HG02885 (cell line): ENCODE measurements at regions not wholly inside any gene's neighbourhood (a gene's known extent, or its start where the extent isn't known, plus 50 kb on each side); places are given as distances from the start of the nearest gene placed in this dataset.
"Not testable (repeated sequence)": the region's sequence is repeated elsewhere in the genome, so short reads cannot be mapped to it uniquely, and the experiment has no call there.

Experiments
- ATAC-seq: cut with Tn5 transposase; IDR thresholded peaks from one replicate; pipeline ENCODE4 v1.9.1; 2021; ENCODE audit warnings: mild to moderate bottlenecking; ENCODE audit not compliant: unreplicated experiment, poor library complexity

DNA sequence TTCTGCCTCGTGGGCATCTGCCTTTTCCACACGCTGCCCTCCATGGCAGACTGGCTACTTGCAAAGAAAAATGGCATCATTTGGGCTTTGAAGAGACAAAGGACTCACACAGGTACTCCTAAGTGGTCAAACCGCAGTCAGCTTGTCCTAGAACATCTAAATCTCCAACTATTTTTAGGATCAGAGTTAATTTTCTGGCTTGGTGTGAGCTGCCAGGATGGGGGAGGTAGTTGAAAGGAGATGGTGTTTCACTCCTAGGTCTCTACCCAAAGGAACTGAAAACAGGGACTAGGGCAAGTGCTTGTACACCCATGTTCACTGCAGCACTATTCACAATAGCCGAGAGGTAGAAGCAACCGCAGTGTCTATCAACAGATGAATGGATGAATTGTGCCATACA lies 107.9 kb upstream of the ATL2 start:
- ATAC-seq = no peak

DNA sequence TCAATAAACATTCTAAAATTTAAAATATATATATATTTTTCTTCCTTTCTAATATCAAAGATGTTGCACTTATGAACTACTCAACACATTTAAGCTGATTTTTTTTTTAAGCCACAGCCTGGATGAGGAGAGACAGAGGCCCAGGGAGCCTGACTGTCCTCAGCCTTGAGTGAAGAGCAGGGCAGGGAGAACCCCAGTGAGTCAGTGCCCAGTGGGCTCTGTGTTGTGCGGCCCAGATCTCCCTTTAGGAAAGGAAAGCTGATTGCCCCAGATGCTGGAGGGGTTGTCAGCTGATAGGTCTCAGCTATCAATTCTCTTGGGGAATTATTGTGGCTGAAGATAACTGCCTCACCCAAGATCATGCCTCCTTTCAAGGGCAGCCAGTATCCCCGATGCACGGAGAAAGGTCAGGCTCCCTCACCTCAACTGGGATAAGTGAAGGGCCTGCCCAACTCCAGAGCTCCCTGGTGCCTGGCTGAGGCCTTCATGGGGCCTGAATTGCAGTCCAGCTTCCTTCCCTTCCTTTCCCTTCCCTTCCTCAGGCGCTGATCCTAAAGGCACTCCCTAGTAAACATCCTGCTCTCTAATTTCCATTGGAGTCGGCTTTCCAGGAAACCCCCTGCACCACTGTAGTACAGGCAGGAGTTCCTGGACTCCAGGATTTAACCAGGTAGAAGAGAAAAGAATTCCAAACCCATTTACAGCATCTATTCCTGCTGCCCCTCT lies 106.9 kb upstream of the ATL2 start:
- no peak for ATAC-seq

DNA sequence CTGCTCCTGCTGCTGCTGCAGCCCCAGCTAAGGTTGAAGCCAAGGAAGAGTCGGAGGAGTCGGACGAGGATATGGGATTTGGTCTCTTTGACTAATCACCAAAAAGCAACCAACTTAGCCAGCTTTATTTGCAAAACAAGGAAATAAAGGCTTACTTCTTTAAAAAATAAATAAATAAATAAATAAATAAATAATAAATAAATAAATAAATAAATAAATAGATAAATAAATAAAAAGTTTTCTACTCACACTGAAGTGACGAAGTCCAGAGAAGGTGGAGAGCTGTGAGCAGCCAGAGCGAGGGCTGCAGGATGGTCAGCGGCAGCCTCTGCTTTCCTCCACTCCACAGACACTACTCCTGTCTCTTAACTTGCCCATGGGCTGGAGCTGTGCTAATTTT lies 105.6 kb upstream of the ATL2 start:
- ATAC-seq = not testable (repeated sequence)

GRCh38 chr2:38480617-38481016 lies 103.5 kb upstream of the ATL2 start:
- no peak for ATAC-seq

GRCh38 chr2:38477006-38477405 lies 99.9 kb upstream of the ATL2 start:
- no peak for ATAC-seq

- ATAC-seq = no peak
Observed at GRCh38 chr2:38475567-38475881, 98.5 kb upstream of the ATL2 start.

GRCh38 chr2:38474715-38475566 lies 97.9 kb upstream of the ATL2 start:
- no peak for ATAC-seq

GRCh38 chr2:38474021-38474456 lies 97.0 kb upstream of the ATL2 start:
- no peak for ATAC-seq

DNA sequence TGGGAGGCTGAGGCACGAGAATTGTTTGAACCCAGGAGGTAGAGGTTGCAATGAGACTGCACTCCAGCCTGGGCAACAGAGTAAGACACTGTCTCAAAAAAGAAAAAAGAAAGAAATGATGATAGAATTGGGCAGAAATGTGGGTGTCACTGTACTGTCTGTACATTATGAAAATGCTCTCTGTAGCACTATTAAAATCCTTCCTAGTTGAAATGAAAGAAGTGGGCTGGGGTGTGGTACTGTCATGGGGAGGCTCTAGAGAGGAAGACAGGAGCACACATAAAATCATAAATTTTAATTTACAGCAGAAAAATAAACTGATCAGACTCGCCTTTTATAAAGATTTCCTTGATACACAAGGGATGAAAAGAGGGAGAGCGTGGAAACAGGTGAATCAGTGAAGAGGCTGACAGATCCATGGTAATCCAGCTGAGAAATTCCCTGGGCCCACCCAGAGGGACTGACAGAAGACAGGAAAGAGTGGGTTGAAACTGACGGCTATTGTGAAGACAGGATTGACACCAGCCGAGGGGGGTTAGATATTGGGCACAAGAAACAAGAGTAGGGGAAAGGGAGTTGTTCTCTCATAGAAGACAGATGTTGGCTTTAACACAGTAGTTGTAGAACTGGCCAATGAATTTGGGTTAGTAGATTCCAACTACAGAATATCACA lies 96.4 kb upstream of the ATL2 start:
- no peak for ATAC-seq

- no peak for ATAC-seq
Observed at GRCh38 chr2:38470115-38470514, 93.0 kb upstream of the ATL2 start.

- ATAC-seq = no peak
Observed at GRCh38 chr2:38467768-38468455, 90.8 kb upstream of the ATL2 start.

DNA sequence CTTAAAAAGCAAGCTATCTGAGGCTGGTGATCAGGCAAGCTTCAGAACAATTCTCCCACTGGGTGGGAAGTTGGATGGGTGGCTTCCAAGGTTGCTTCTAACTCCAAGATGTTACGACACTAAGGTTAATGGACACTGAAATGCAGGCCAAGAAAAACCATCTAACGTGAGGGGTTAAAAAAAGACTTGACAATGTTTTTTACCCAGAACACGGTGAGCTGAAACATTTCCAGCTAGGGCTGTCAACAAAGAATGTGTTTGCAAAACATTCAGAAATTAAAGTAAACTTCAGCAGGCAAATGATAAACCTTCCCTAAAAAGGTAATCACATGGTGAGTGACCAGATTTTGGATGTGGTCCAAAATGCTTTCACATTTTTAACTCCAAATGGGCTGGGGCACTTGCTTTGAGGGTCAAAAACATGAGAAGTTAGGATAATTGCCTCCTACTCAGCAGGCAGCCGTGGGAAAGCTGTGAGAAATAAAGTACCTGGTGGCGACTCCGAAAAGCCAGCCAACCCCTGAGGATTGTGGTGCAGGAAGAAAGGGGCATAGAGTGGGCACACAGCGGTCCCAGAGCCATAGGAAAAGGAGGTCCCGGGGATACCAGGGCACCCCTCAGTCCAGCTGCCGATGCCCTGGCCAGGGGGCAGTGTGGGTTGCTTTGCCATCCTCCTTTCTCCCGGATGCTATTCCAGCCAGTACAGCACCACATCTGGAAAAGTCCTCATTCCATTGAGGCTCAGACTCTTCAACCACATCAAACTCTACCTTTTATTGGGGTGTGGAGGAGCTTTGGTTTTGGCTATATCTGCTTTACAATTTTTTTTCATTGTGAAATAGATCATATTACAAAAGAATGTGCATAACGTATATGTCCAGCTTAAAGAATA lies 90.0 kb upstream of the ATL2 start:
- no peak for ATAC-seq

DNA sequence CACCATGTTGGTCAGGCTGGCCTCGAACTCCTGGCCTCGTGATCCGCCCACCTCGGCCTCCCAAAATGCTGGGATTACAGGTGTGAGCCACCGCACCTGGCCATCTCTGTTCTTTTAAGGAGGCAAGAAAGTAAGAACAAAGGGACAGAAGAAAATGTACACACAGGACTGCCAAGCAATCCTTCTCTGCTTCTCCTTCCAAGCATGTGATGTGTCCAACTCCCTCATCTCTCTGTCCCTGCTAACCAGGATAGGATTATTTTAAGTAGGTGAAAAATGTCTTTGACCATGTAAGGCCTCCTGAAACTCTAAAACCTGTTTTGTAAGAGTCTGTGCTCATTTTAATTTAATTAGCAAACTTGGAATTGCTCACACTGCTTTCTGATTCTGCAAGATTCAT lies 89.3 kb upstream of the ATL2 start:
- ATAC-seq = no peak

GRCh38 chr2:38465789-38466127 lies 88.7 kb upstream of the ATL2 start:
- no peak for ATAC-seq

DNA sequence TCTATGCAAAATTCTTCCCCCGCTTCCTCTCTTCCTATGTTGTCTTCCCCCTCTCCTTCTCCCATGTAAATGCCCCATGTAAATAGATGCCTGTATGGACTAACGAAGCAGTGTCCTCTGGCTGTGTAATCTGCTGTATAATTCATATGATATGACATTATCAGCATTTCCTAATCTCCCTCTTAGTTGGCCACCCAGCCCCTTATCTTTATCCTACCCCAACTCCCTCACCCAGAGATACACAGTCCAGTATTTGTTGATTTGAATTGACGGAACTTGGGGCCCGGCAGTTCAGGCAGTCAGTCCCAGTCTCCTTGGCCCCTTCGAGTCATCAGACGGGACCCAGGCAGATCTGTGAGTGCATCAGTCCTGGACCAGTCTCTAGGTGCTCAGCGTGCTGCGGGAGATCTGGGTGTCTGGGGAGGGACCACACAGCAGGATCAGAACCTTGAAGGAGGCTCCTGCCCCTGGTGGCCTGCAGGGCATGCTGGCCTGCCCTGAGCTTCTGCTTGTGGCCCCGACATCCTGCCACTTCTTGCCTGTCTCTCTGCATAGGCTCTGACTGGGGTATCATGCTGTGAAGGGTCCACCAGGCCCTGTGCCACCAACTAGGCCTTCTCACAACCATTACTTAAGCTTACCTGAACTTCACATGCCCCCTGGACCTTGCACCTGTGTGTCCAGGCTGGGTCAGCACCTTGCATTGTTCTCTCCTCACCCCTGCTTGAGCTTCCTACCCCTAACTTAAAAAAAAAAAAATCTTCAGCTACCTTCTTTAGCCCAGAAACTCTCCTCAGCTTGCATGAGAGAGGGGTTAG lies 88.1 kb upstream of the ATL2 start:
- ATAC-seq = no peak

DNA sequence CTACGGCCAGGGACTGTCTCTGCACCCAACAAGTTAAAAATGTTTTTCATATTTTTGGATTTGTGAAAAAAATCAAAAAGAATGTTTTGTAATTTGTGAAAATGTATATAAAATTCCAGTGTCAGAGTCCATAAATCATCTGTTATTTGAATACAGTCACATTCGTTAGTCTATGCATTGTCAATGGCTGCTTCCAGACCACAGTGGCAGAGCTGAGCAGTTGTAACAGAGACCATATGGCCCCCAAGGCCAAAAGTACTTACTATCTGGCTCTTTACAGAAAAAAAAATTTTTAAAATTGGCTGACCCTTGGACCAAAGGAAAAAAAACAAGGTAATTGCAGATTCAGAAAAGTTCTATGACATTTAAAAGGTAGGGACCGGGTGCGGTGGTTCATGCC lies 86.7 kb upstream of the ATL2 start:
- no peak for ATAC-seq

- no peak for ATAC-seq
Observed at GRCh38 chr2:38462121-38462661, 85.1 kb upstream of the ATL2 start.

GRCh38 chr2:38461470-38461869 lies 84.4 kb upstream of the ATL2 start:
- no peak for ATAC-seq

- no peak for ATAC-seq
Observed at GRCh38 chr2:38460313-38460712, 83.2 kb upstream of the ATL2 start.
